Panc1 (cell line): ENCODE measurements at regions not wholly inside any gene's neighbourhood (a gene's known extent, or its start where the extent isn't known, plus 50 kb on each side); places are given as distances from the start of the nearest gene placed in this dataset.

Experiments
- ATAC-seq: fragments of 200-7000 bp; cut with Tn5 transposase; 2 replicates; pipeline ENCODE4 v1.9.1; 2020; ENCODE audit warnings: mild to moderate bottlenecking, moderate library complexity
- BruUV-seq: library from RNA; stranded (reverse); fragments of 400-500 nt; replicated peaks from 2 replicates; lab custom pipeline; 2021; lab: Mats Ljungman, UMichigan
- CTCF ChIA-PET: fragments of 300-600 bp; sonication (Branson Sonifier 250); formaldehyde crosslinking; loops from one replicate; lab custom pipeline; 2022; ENCODE audit warnings: antibody characterized with exemption; lab: Charles Lee
- POLR2A ChIA-PET: fragments of 300-600 bp; sonication (Branson Sonifier 250); formaldehyde crosslinking; loops from one replicate; lab custom pipeline; 2022; ENCODE audit warnings: antibody characterized with exemption; lab: Charles Lee
- DNase-seq: peaks from one replicate; pipeline ENCODE4 v3.0.0-alpha.2; 2010; ENCODE audit warnings: low read depth, low spot score
- H3K27ac ChIP-seq: 2 replicates; pipeline ENCODE4 v1.5.1; 2011; ENCODE audit warnings: mild to moderate bottlenecking, low read length, inconsistent platforms
- H3K27me3 ChIP-seq: fragments of 200-500 bp; sonication (Bioruptor generic); 2 replicates; pipeline ENCODE4 v1.6.0; 2014; ENCODE audit warnings: low read length, inconsistent platforms; ENCODE audit not compliant: control insufficient read depth, insufficient read depth
- H3K36me3 ChIP-seq: fragments of 200-500 bp; sonication (Bioruptor generic); 2 replicates; pipeline ENCODE4 v1.5.1; 2014; ENCODE audit warnings: inconsistent platforms, mild to moderate bottlenecking, low read length, moderate library complexity; ENCODE audit not compliant: control insufficient read depth, insufficient read depth
- H3K4me1 ChIP-seq: 2 replicates; pipeline ENCODE4 v1.5.1; 2011; ENCODE audit warnings: inconsistent platforms, mild to moderate bottlenecking, low read length, moderate library complexity; ENCODE audit not compliant: control insufficient read depth, insufficient read depth
- H3K4me3 ChIP-seq, 2 experiments: 2 replicates each; pipeline ENCODE4 v1.5.1; 2011 to 2012; ENCODE audit warnings: low read depth in 2 of 2, low read length in 2 of 2, mild to moderate bottlenecking in 2 of 2, inconsistent platforms in 1 of 2, moderate library complexity in 1 of 2
- H3K9me3 ChIP-seq: fragments of 200-500 bp; sonication (Bioruptor generic); 2 replicates; pipeline ENCODE4 v1.5.1; 2014; ENCODE audit warnings: low read depth, mild to moderate bottlenecking, inconsistent platforms, low read length, moderate library complexity; ENCODE audit not compliant: control insufficient read depth, insufficient read depth
- CTCF ChIP-seq: fragments of 450-650 bp; IDR thresholded peaks from 2 replicates; pipeline ENCODE4 v1.5.1; 2017; ENCODE audit warnings: mild to moderate bottlenecking
- POLR2AphosphoS5 ChIP-seq: IDR thresholded peaks from 2 replicates; pipeline ENCODE4 v1.6.1; 2012; ENCODE audit warnings: mild to moderate bottlenecking, low read depth, low read length, moderate library complexity
- REST ChIP-seq, 2 experiments: IDR thresholded peaks; 2 replicates each; pipeline ENCODE4 v1.6.1; 2011 to 2012; ENCODE audit warnings: low read depth in 2 of 2, control low read depth in 1 of 2, low read length in 1 of 2, mild to moderate bottlenecking in 1 of 2, moderate library complexity in 1 of 2; ENCODE audit not compliant: insufficient read depth in 1 of 2
- SIN3A ChIP-seq: IDR thresholded peaks from 2 replicates; pipeline ENCODE4 v1.6.1; 2012; ENCODE audit warnings: low read depth, mild to moderate bottlenecking, low read length, moderate library complexity, borderline replicate concordance; ENCODE audit not compliant: insufficient read depth
- TCF7L2 ChIP-seq: IDR thresholded peaks from 2 replicates; pipeline ENCODE4 v1.6.1; 2011; ENCODE audit warnings: mild to moderate bottlenecking, low read depth, low read length, inconsistent platforms
- in situ Hi-C: cut with HindIII; loops from 2 replicates; pipeline ENCODE4 v1.10.0; 2016; ENCODE audit warnings: low sequenced_read_pairs, low pct_unique_long_range_greater_than_20kb
- intact Hi-C: fragments of 100-400 bp; cut with micrococcal nuclease; formaldehyde crosslinking; loops from one replicate; pipeline ENCODE4 v1.10.0; 2022; ENCODE audit not compliant: unreplicated experiment

GRCh38 chr3:160150066-160150465, 75.2 kb upstream of the C3orf80 start:
- BruUV-seq = no TSS peak
- no peak for ATAC-seq
- POLR2A ChIA-PET = no interaction called here
- no peak for TF ChIP-seq CTCF
- no peak for TF ChIP-seq TCF7L2
- no peak for TF ChIP-seq SIN3A
- TF ChIP-seq REST (IDR thresholded peaks at IDR 0.05; ENCODE audit: insufficient read depth in 1 of 2, low read depth in 2 of 2, low read length in 1 of 2) = no peak
- no peak for TF ChIP-seq POLR2AphosphoS5
- no peak overlapping the region for H3K27ac ChIP-seq
- no peaks in the 10 kb centered on the region for H3K36me3 ChIP-seq
- CTCF ChIA-PET = no interaction called here
- H3K4me3 ChIP-seq = no peak overlapping the region
- no peaks in the 10 kb centered on the region for H3K27me3 ChIP-seq
- intact Hi-C loops (no loop called here), in situ Hi-C loops (no loop called here)
- no peaks in the 10 kb centered on the region for H3K4me1 ChIP-seq
- DNase-seq = no peak
- no peaks in the 10 kb centered on the region for H3K9me3 ChIP-seq

- no peak for DNase-seq
- POLR2A ChIA-PET = no interaction called here
- CTCF ChIA-PET = no interaction called here
These were observed 74.7 kb upstream of the C3orf80 start for GRCh38 chr3:160150525-160150924.

More at GRCh38 chr3:160150525-160150924, 74.7 kb upstream of the C3orf80 start:
- ATAC-seq = no peak
- H3K4me3 ChIP-seq = no peak overlapping the region
- no peaks in the 10 kb centered on the region for H3K27me3 ChIP-seq
- no peaks in the 10 kb centered on the region for H3K36me3 ChIP-seq
- TF ChIP-seq POLR2AphosphoS5 (no peak), CTCF (no peak), TCF7L2 (no peak), REST (IDR thresholded peaks at IDR 0.05; ENCODE audit: insufficient read depth in 1 of 2, low read depth in 2 of 2, low read length in 1 of 2) (no peak), SIN3A (no peak)
- in situ Hi-C loops (no loop called here), intact Hi-C loops (no loop called here)
- no TSS peak for BruUV-seq
- H3K27ac ChIP-seq = no peak overlapping the region
- H3K4me1 ChIP-seq = no peaks in the 10 kb centered on the region
- H3K9me3 ChIP-seq = no peaks in the 10 kb centered on the region
